SU-DHL-6 (cell line): ENCODE measurements at regions not wholly inside any gene's neighbourhood (a gene's known extent, or its start where the extent isn't known, plus 50 kb on each side); places are given as distances from the start of the nearest gene placed in this dataset.

ENCODE experiments used
- EZH2phosphoT487 ChIP-seq: fragments of 200-600 bp; sonication (generic), shearing (Covaris generic); conservative IDR thresholded peaks from 2 replicates; pipeline ENCODE4 v1.6.1; 2018; ENCODE audit warnings: mild to moderate bottlenecking, antibody characterized with exemption, low read length, moderate library complexity, mixed read lengths
- TF ChIP-seq, protein P1 (sequence below): fragments of 200-600 bp; sonication (generic); IDR thresholded peaks from one replicate; pipeline ENCODE4 v1.5.1; 2017; ENCODE audit warnings: antibody characterized with exemption, mild to moderate bottlenecking, low read length, moderate library complexity; ENCODE audit not compliant: insufficient read depth, poor library complexity, severe bottlenecking

GRCh38 chr15:31271711-31272557 is 54.7 kb upstream of the KLF13 start:
- TF ChIP-seq, protein P1, sequence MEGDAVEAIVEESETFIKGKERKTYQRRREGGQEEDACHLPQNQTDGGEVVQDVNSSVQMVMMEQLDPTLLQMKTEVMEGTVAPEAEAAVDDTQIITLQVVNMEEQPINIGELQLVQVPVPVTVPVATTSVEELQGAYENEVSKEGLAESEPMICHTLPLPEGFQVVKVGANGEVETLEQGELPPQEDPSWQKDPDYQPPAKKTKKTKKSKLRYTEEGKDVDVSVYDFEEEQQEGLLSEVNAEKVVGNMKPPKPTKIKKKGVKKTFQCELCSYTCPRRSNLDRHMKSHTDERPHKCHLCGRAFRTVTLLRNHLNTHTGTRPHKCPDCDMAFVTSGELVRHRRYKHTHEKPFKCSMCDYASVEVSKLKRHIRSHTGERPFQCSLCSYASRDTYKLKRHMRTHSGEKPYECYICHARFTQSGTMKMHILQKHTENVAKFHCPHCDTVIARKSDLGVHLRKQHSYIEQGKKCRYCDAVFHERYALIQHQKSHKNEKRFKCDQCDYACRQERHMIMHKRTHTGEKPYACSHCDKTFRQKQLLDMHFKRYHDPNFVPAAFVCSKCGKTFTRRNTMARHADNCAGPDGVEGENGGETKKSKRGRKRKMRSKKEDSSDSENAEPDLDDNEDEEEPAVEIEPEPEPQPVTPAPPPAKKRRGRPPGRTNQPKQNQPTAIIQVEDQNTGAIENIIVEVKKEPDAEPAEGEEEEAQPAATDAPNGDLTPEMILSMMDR, result no peak
- no peak for TF ChIP-seq EZH2phosphoT487
